22Rv1 (cell line): ENCODE measurements at regions not wholly inside any gene's neighbourhood (a gene's known extent, or its start where the extent isn't known, plus 50 kb on each side); places are given as distances from the start of the nearest gene placed in this dataset.

Experiments
- CTCF ChIP-seq: fragments of 450-650 bp; IDR thresholded peaks from 2 replicates; pipeline ENCODE4 v1.5.1; 2017; ENCODE audit warnings: mild to moderate bottlenecking
- ZFX ChIP-seq: fragments of 450-650 bp; IDR thresholded peaks from 2 replicates; pipeline ENCODE4 v1.6.1; 2017; ENCODE audit warnings: antibody characterized with exemption, borderline replicate concordance

GRCh38 chr10:108662975-108663374, 1260.3 kb downstream of the XPNPEP1 start:
- TF ChIP-seq CTCF (no peak), ZFX (no peak)
